Mucosa of rectum (tissue), 2 donors: ENCODE measurements at regions not wholly inside any gene's neighbourhood (a gene's known extent, or its start where the extent isn't known, plus 50 kb on each side); places are given as distances from the start of the nearest gene placed in this dataset.

Experiments
- H3K27ac ChIP-seq, 2 donors: one replicate each; pipeline ENCODE4 v1.7.0; 2013; ENCODE audit warnings: inconsistent platforms in 2 of 2, low read depth in 2 of 2, low read length in 2 of 2
- H3K27me3 ChIP-seq, 2 donors: one replicate each; pipeline ENCODE4 v1.7.0; 2013; ENCODE audit warnings: low read length in 2 of 2; ENCODE audit not compliant: control insufficient read depth in 2 of 2, insufficient read depth in 2 of 2
- H3K36me3 ChIP-seq, 2 donors: one replicate each; pipeline ENCODE4 v1.7.0; 2013; ENCODE audit warnings: low read length in 2 of 2; ENCODE audit not compliant: control insufficient read depth in 2 of 2, insufficient read depth in 2 of 2
- H3K4me1 ChIP-seq, 2 donors: one replicate each; pipeline ENCODE4 v1.7.0; 2013; ENCODE audit warnings: low read length in 2 of 2, mild to moderate bottlenecking in 1 of 2; ENCODE audit not compliant: control insufficient read depth in 2 of 2, insufficient read depth in 2 of 2
- H3K4me3 ChIP-seq, 2 donors: one replicate each; pipeline ENCODE4 v1.7.0; 2013; ENCODE audit warnings: low read length in 2 of 2
- H3K9ac ChIP-seq, 2 donors: one replicate each; pipeline ENCODE4 v1.7.0; 2013; ENCODE audit warnings: low read length in 2 of 2, low read depth in 1 of 2, mild to moderate bottlenecking in 1 of 2
- H3K9me3 ChIP-seq, 2 donors: one replicate each; pipeline ENCODE4 v1.7.0; 2013; ENCODE audit warnings: low read length in 2 of 2; ENCODE audit not compliant: control insufficient read depth in 2 of 2
- donor health status: healthy.
- donor health status: Normal muscosa, but diverticular disease.

- no peaks in the 10 kb centered on the region for H3K9me3 ChIP-seq
- H3K27ac ChIP-seq, result no peak overlapping the region
- no peaks in the 10 kb centered on the region for H3K36me3 ChIP-seq
- no peak overlapping the region for H3K4me3 ChIP-seq
- H3K27me3 ChIP-seq, result no peaks in the 10 kb centered on the region
- H3K4me1 ChIP-seq, result no peaks in the 10 kb centered on the region
- no peak overlapping the region for H3K9ac ChIP-seq
Measured at GRCh38 chr3:86595696-86596095, 395.3 kb downstream of the VGLL3 start.

- no peaks in the 10 kb centered on the region for H3K27me3 ChIP-seq
- no peaks in the 10 kb centered on the region for H3K4me1 ChIP-seq
- H3K9ac ChIP-seq, result no peak overlapping the region
- H3K4me3 ChIP-seq, result no peak overlapping the region
- no peaks in the 10 kb centered on the region for H3K9me3 ChIP-seq
- no peaks in the 10 kb centered on the region for H3K36me3 ChIP-seq
- no peak overlapping the region for H3K27ac ChIP-seq
Measured at GRCh38 chr3:86594838-86595237, 396.1 kb downstream of the VGLL3 start.

GRCh38 chr3:86578071-86578470 lies 412.9 kb downstream of the VGLL3 start:
- no peak overlapping the region for H3K9ac ChIP-seq
- no peaks in the 10 kb centered on the region for H3K4me1 ChIP-seq
- H3K27me3 ChIP-seq, result no peaks in the 10 kb centered on the region
- no peak overlapping the region for H3K4me3 ChIP-seq
- H3K9me3 ChIP-seq, result no peaks in the 10 kb centered on the region
- H3K36me3 ChIP-seq, result no peaks in the 10 kb centered on the region
- no peak overlapping the region for H3K27ac ChIP-seq

- H3K27ac ChIP-seq, result no peak overlapping the region
- no peaks in the 10 kb centered on the region for H3K27me3 ChIP-seq
- no peak overlapping the region for H3K9ac ChIP-seq
- H3K4me1 ChIP-seq, result no peaks in the 10 kb centered on the region
- H3K9me3 ChIP-seq, result no peaks in the 10 kb centered on the region
- H3K4me3 ChIP-seq, result no peak overlapping the region
- H3K36me3 ChIP-seq, result no peaks in the 10 kb centered on the region
Measured at GRCh38 chr3:86563400-86563970, 427.5 kb downstream of the VGLL3 start.

GRCh38 chr3:86562090-86562489 lies 428.9 kb downstream of the VGLL3 start:
- H3K9ac ChIP-seq, result no peak overlapping the region
- no peaks in the 10 kb centered on the region for H3K36me3 ChIP-seq
- no peaks in the 10 kb centered on the region for H3K4me1 ChIP-seq
- no peaks in the 10 kb centered on the region for H3K27me3 ChIP-seq
- no peaks in the 10 kb centered on the region for H3K9me3 ChIP-seq
- no peak overlapping the region for H3K27ac ChIP-seq
- no peak overlapping the region for H3K4me3 ChIP-seq

- no peaks in the 10 kb centered on the region for H3K9me3 ChIP-seq
Measured at GRCh38 chr3:86561215-86561614, 429.7 kb downstream of the VGLL3 start.

GRCh38 chr3:86554383-86554782 lies 436.6 kb downstream of the VGLL3 start:
- H3K9ac ChIP-seq, result no peak overlapping the region
- H3K27me3 ChIP-seq, result no peaks in the 10 kb centered on the region
- H3K36me3 ChIP-seq, result no peaks in the 10 kb centered on the region
- no peaks in the 10 kb centered on the region for H3K9me3 ChIP-seq
- H3K4me1 ChIP-seq, result no peaks in the 10 kb centered on the region
- H3K4me3 ChIP-seq, result no peak overlapping the region
- no peak overlapping the region for H3K27ac ChIP-seq

More at GRCh38 chr3:86561215-86561614, 429.7 kb downstream of the VGLL3 start:
- H3K27me3 ChIP-seq, result no peaks in the 10 kb centered on the region
- no peak overlapping the region for H3K9ac ChIP-seq
- H3K27ac ChIP-seq, result no peak overlapping the region
- no peak overlapping the region for H3K4me3 ChIP-seq
- H3K4me1 ChIP-seq, result no peaks in the 10 kb centered on the region
- no peaks in the 10 kb centered on the region for H3K36me3 ChIP-seq

GRCh38 chr3:86547692-86548091 lies 443.3 kb downstream of the VGLL3 start:
- Histone ChIP-seq H3K9me3 (no peaks in the 10 kb centered on the region), H3K4me3 (no peak overlapping the region), H3K27ac (no peak overlapping the region), H3K4me1 (no peaks in the 10 kb centered on the region), H3K27me3 (no peaks in the 10 kb centered on the region), H3K9ac (no peak overlapping the region), H3K36me3 (no peaks in the 10 kb centered on the region)

GRCh38 chr3:86537171-86537570 lies 453.8 kb downstream of the VGLL3 start:
- Histone ChIP-seq H3K27ac (no peak overlapping the region), H3K27me3 (no peaks in the 10 kb centered on the region), H3K36me3 (no peaks in the 10 kb centered on the region), H3K9me3 (no peaks in the 10 kb centered on the region), H3K4me1 (no peaks in the 10 kb centered on the region), H3K4me3 (no peak overlapping the region), H3K9ac (no peak overlapping the region)

- Histone ChIP-seq H3K27me3 (no peaks in the 10 kb centered on the region), H3K9me3 (no peaks in the 10 kb centered on the region), H3K4me1 (no peaks in the 10 kb centered on the region), H3K9ac (no peak overlapping the region), H3K4me3 (no peak overlapping the region), H3K36me3 (no peaks in the 10 kb centered on the region), H3K27ac (no peak overlapping the region)
Measured at GRCh38 chr3:86519819-86520218, 471.1 kb downstream of the VGLL3 start.

- no peaks in the 10 kb centered on the region for H3K27me3 ChIP-seq
- H3K4me3 ChIP-seq, result no peak overlapping the region
- H3K4me1 ChIP-seq, result no peaks in the 10 kb centered on the region
- H3K9me3 ChIP-seq, result no peaks in the 10 kb centered on the region
- H3K9ac ChIP-seq, result no peak overlapping the region
- H3K27ac ChIP-seq, result no peak overlapping the region
- H3K36me3 ChIP-seq, result no peaks in the 10 kb centered on the region
Measured at GRCh38 chr3:86481636-86482035, 509.3 kb downstream of the VGLL3 start.
